H1 (cell line): ENCODE measurements at regions not wholly inside any gene's neighbourhood (a gene's known extent, or its start where the extent isn't known, plus 50 kb on each side); places are given as distances from the start of the nearest gene placed in this dataset.

Experiments used
- CBX5 ChIP-seq: fragments of 300-800, 300-1000 bp; sonication (generic); IDR thresholded peaks from 2 replicates; pipeline ENCODE4 v1.7.1; 2016; ENCODE audit warnings: antibody characterized with exemption, low read length, low read depth
- CEBPB ChIP-seq: IDR thresholded peaks from 2 replicates; pipeline ENCODE4 v1.6.1; 2012; ENCODE audit warnings: low read depth, low read length
- CTCF ChIP-seq, 3 experiments: IDR thresholded peaks; 1 replicate in 2 of 3; 2 replicates in 1 of 3; pipeline versions ENCODE4 v1.5.1 to v1.6.1; 2011; ENCODE audit warnings: low read length in 3 of 3, mild to moderate bottlenecking in 3 of 3, inconsistent platforms in 2 of 3, low read depth in 1 of 3, moderate library complexity in 1 of 3; ENCODE audit not compliant: insufficient read depth in 1 of 3; ENCODE audit errors: control extremely low read depth in 1 of 3
- EGR1 ChIP-seq: IDR thresholded peaks from 2 replicates; pipeline ENCODE4 v1.6.1; 2011; ENCODE audit warnings: low read depth, low read length, borderline replicate concordance
- EZH2 ChIP-seq: fragments of 200-600 bp; sonication (generic); IDR thresholded peaks from 2 replicates; pipeline ENCODE4 v1.7.1; 2012; ENCODE audit warnings: low read depth, mild to moderate bottlenecking, moderate library complexity, low read length, inconsistent platforms; ENCODE audit not compliant: severe bottlenecking
- KDM5A ChIP-seq: fragments of 200-600 bp; IDR thresholded peaks from 2 replicates; pipeline ENCODE4 v1.7.1; 2012; ENCODE audit warnings: mild to moderate bottlenecking, low read length, inconsistent platforms, mixed read lengths
- POLR2A ChIP-seq, 2 experiments: IDR thresholded peaks; 1 replicate in 1 of 2; 2 replicates in 1 of 2; pipeline ENCODE4 v1.6.1; 2011; ENCODE audit warnings: low read depth in 2 of 2, low read length in 2 of 2, mild to moderate bottlenecking in 2 of 2; ENCODE audit errors: control extremely low read depth in 1 of 2
- POLR2AphosphoS5 ChIP-seq: IDR thresholded peaks from 2 replicates; pipeline ENCODE4 v1.6.1; 2011; ENCODE audit warnings: low read depth, low read length
- RAD21 ChIP-seq, 2 experiments: IDR thresholded peaks in 1 of 2; conservative IDR thresholded peaks in 1 of 2; 2 replicates each; pipeline ENCODE4 v1.6.1; 2011; ENCODE audit warnings: low read depth in 2 of 2, low read length in 2 of 2, improper control_type of control experiment in 1 of 2, inconsistent platforms in 1 of 2, mild to moderate bottlenecking in 1 of 2, moderate library complexity in 1 of 2
- RXRA ChIP-seq: IDR thresholded peaks from 2 replicates; pipeline ENCODE4 v1.6.1; 2011; ENCODE audit warnings: low read depth, mild to moderate bottlenecking, low read length, moderate library complexity; ENCODE audit not compliant: insufficient read depth
- SIRT6 ChIP-seq: IDR thresholded peaks from one replicate; pipeline ENCODE4 v1.7.1; 2012; ENCODE audit warnings: low read length, inconsistent platforms
- TCF12 ChIP-seq: IDR thresholded peaks from 2 replicates; pipeline ENCODE4 v1.6.1; 2011; ENCODE audit warnings: low read depth, mild to moderate bottlenecking, low read length

GRCh38 chr18:26740396-26740795 lies 125.1 kb downstream of the AQP4 start:
- TF ChIP-seq CBX5 (no peak), POLR2A (IDR thresholded peaks at IDR 0.05; ENCODE audit: control extremely low read depth in 1 of 2, low read depth in 2 of 2, low read length in 2 of 2) (no peak), CTCF (IDR thresholded peaks at IDR 0.05; ENCODE audit: control extremely low read depth in 1 of 3, insufficient read depth in 1 of 3, low read depth in 1 of 3, low read length in 3 of 3) (no peak), KDM5A (no peak), POLR2AphosphoS5 (no peak), CEBPB (no peak), EZH2 (no peak), RXRA (no peak), TCF12 (no peak), RAD21 (IDR thresholded peaks at IDR 0.05 in 1 of 2, conservative IDR thresholded peaks at IDR 0.05 in 1 of 2; ENCODE audit: low read depth in 2 of 2, low read length in 2 of 2) (no peak), EGR1 (no peak), SIRT6 (no peak)
